NCI-H524 (cell line): ENCODE measurements at regions not wholly inside any gene's neighbourhood (a gene's known extent, or its start where the extent isn't known, plus 50 kb on each side); places are given as distances from the start of the nearest gene placed in this dataset.

Experiments
- DNase-seq, 2 experiments: peaks; one replicate each; lab custom pipeline; 2025; lab: John Stamatoyannopoulos, UW

DNA sequence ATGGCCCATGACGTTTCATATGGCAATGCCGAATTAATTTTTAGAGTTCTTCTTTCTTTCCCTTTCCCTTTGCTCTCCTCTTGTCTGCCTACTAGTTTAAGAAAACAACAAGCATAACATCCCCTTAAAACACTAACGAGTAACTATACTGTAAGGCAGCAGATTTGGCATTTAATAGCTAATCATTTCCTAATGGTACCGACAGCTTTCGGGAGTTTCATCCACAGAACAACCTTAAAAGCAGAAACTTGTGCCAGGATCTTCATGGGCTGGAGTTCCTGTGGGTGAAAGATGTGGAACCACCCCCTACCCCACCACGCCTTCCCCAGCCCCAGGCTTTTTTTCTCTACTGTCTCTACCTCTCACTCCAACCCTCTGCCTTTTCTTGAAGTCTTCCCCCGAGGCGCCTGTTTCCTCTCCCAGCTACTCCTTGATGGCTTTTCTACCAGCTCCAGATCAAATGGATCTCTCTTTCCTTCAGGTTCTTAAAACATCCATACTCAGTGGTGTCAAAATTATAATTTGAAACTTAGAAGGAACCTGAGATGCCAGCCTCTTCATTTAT is 319.5 kb downstream of the PIK3R1 start:
- DNase-seq, result no peak

GRCh38 chr5:68538814-68539420 is 323.4 kb downstream of the PIK3R1 start:
- DNase-seq, result no peak

- DNase-seq, result no peak
These were observed 325.4 kb downstream of the PIK3R1 start for GRCh38 chr5:68540798-68541590.

DNA sequence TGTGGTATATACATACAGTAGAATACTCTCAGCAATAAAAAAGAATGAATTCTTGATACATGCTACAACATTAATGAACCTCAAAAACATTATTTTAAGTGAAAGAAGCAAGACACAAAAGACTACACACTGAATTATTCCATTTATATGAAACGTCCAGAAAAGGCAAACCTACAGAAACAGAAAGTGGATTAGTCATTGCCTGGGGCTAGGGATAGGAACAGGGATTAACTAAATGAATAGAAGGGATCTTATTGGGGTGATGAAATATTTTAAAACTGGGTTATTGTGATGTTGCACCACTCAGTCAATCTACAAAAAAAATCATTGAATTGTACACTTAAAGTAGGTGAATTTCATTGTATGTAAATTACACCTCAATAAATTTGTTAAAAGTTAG is 326.7 kb downstream of the PIK3R1 start:
- DNase-seq, result no peak

DNA sequence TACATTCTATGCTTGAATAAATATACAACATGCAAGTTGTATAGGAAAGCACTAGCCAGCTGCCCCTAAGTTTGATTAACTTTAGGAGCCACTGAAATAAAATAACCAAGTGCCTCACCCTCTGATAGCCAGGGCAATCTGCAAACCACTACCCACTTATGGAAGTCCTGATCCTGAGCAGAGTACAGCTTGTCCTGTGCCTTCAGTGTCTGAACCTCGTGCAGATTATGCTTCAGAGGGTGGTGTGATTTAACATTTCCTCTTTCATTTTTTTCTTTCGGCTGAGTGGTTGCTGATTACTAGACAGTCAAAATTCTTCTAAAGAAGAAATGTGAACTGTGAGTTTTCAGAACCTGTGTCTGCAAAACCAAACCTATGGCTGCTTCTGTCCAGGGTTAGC is 327.7 kb downstream of the PIK3R1 start:
- DNase-seq, result no peak

DNA sequence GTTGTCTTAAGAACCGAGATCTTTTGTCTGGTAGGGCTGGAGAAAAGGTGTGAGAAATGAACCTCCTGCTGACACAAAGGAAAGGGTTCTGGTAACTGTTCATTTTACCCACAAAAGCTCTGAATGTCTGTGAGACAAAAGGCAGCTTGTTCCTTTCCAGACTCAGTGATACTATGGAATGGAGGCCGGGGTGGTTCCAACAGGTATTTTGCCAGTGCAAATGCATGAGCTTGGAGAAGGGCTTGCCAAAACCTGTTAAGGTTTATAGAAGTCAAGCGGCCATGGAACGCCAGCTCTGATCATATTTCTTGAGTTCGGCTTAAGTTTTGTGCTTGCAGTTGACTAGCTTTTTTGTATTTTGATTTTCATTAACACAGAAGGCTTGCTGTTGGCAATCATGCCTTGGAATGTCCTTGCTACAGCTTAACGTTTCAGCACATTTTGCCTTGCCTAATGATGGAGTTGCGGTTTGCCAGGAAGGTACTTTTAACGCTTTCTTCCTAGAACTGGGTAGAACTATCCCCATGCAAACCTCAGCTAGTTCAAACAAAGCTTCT is 328.6 kb downstream of the PIK3R1 start:
- DNase-seq, result no peak

DNA sequence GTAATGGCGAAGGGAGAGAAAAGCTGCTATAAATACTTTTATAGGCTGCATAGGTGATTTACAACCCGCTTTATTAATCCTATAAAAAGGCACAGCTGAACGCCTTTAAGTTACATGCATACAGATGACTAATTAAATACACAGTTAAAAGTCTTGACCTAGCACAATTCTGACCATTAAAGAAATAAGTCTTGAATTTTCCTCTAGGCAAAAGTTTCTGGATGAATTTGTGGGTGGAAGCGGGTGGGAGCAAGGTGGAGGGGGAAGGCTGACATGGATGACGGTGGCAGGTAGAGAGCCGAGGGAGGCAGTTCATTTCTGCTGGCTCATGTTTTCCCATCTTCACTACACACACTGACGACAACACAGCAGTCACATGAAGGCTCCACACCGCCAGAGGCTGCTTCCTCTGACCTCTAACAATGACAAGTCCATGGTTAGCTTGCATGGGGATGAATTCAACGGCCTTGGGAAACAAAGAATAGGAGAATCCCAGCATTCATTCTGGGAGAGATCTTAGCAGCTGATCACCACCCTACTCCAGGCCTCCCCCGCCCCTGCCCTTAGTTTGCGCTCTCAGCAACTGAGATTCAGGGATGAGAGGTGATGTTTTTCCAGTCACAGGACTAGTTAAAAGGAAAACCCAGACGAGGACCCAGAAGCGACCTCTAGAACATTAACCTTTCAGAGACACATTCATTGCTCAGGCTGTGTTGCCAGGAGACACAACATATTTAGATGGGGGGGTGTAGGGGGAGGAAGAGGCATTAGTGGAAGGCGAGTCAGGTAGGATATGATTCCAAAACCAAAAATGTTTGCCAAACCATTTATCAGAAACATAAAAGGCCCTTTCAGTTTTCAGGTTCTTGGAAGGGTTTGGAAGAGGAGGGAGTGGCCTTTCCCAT is 329.3 kb downstream of the PIK3R1 start:
- DNase-seq, result no peak

GRCh38 chr5:68545636-68546295 is 330.2 kb downstream of the PIK3R1 start:
- DNase-seq, result no peak

GRCh38 chr5:68547056-68547455 is 331.5 kb downstream of the PIK3R1 start:
- no peak for DNase-seq

- no peak for DNase-seq
These were observed 332.1 kb downstream of the PIK3R1 start for GRCh38 chr5:68547622-68548021.

DNA sequence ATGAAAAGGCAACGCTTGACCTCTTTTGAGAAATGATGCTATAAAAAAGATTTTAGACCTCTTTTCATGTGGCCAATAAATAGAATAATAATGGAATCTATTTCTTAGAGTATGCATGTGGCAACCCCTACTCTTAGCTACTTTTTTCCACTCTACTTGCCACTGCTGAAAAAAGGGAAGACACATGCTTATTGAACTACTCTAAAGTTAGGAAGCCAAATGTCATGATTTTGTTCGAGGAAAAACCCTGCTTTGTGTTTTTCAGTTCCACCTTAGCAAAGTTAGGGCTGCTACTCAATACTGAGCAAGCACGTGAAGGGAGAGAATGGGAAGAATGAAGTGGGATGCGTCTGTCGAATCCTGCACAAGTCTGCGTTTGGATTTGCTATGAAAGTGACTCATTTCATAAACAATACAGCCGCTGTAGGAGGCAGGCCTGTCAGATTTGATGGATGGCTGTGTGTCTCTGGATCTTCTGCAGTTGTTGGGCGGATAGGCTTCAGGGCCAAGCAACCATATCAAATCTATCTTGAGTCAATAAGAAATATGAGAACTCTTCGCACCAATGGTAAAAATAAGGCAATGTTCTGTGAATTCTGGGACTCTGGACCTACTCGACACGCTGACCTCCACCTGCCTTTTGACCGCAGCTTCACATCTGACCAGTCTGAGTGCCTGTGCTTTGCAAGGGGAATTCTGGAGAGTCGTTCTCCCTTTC is 333.6 kb downstream of the PIK3R1 start:
- DNase-seq, result no peak

DNA sequence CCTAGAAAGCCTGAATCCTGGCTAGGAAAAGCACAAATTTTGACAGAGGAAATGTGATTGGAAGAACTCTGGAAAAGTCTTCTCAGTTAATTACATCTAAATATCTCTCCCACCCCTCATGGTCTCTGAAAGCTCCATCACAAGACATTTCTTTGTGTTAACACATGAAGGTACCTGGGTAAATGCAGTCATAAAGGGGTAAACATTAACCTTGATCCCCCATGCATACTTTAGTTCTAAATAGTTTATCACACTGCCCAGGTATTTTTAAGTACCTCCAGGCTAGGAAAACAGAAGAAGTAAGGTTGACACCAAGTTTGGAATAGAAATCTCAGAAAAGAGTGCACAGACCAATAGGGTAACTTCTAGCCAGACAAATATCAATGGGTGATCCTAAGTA is 334.5 kb downstream of the PIK3R1 start:
- DNase-seq, result no peak

DNA sequence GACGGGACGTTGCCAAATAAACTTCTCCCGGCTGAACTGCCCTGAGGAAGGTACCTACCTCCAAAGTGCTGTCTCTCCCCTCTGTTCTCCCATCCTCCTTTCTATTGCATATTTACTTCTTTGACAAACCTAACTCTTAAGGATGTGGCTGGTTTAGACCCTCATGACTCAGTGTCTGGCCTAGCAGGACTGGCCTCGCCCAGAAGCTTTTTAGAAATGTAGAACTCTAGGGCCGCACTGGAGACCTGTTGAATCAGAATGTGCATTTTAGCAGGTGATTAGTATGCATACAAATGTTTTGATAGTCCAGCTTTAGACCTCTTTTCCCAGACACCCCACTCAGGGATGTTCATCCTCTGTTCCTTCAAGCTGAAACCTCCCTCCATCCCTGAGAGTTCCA is 335.9 kb downstream of the PIK3R1 start:
- no peak for DNase-seq

GRCh38 chr5:68554571-68555279 is 339.2 kb downstream of the PIK3R1 start:
- peak in 1 of 2 experiments; percentile 51 for DNase-seq

- DNase-seq, result no peak
These were observed 340.5 kb downstream of the PIK3R1 start for GRCh38 chr5:68555907-68556681.

- DNase-seq, result no peak
These were observed 341.8 kb downstream of the PIK3R1 start for GRCh38 chr5:68557162-68557936.

- DNase-seq, result no peak
These were observed 346.8 kb downstream of the PIK3R1 start for GRCh38 chr5:68562308-68562707.

GRCh38 chr5:68565427-68565826 is 349.9 kb downstream of the PIK3R1 start:
- DNase-seq, result no peak

DNA sequence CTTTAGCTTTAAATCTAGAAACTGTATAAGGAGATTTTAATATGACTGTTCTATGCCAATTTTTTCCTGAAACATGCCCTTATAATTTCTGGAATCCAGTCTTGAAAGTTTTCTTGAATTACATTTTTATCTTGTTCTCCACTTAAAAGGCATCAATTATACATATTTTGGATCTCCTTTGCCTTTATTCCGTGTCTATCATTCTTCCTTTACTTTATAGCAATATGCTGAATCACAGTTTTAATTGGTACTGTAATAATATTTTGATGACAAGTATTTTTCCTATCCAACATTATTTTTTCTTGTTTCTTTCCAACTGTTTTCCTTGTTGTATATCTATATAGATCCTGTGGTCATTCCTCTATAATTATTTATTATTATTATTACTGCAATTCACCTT is 361.2 kb downstream of the PIK3R1 start:
- no peak for DNase-seq
